ENCODE measurements at regions not wholly inside any gene's neighbourhood (a gene's known extent, or its start where the extent isn't known, plus 50 kb on each side); places are given as distances from the start of the nearest gene placed in this dataset.
A peak's percentile ranks its signal among the peaks of the same experiment; 100 is the strongest.

- peak overlapping the region; percentile 15; the same call in 1 of the 2 replicates for H3K27ac ChIP-seq
- H3K4me2 ChIP-seq: peak overlapping the region; percentile 83
- no peaks in the 10 kb centered on the region for H4K20me1 ChIP-seq
- H3K36me3 ChIP-seq: no peaks in the 10 kb centered on the region
- no peaks in the 10 kb centered on the region for H3K27me3 ChIP-seq
- no peak for TF ChIP-seq Cebpa-rat (IDR thresholded peaks at IDR 0.05)
- peaks cover 31% of the 10 kb centered on the region for H3K4me1 ChIP-seq
- H3K9ac ChIP-seq: 0 out of 2 replicates have a peak overlapping the region, but pooled peaks have one; percentile 28
- H3K9me3 ChIP-seq: no peaks in the 10 kb centered on the region
- no peak overlapping the region for H3K4me3 ChIP-seq
Observed at GRCh38 chr20:48246061-48246790, 460.9 kb upstream of the SULF2 start.

GRCh38 chr20:48242623-48243022 lies 457.3 kb upstream of the SULF2 start:
- no peak for TF ChIP-seq Cebpa-rat (IDR thresholded peaks at IDR 0.05)
- H3K9ac ChIP-seq: no peak overlapping the region
- no peak overlapping the region for H3K27ac ChIP-seq
- no peaks in the 10 kb centered on the region for H3K27me3 ChIP-seq
- H3K4me3 ChIP-seq: no peak overlapping the region
- no peaks in the 10 kb centered on the region for H4K20me1 ChIP-seq
- H3K4me2 ChIP-seq: no peak overlapping the region
- H3K9me3 ChIP-seq: no peaks in the 10 kb centered on the region
- H3K36me3 ChIP-seq: no peaks in the 10 kb centered on the region
- H3K4me1 ChIP-seq: peaks cover 24% of the 10 kb centered on the region

GRCh38 chr20:48241482-48241881 lies 456.2 kb upstream of the SULF2 start:
- H3K4me1 ChIP-seq: peaks cover 12% of the 10 kb centered on the region
- H3K4me2 ChIP-seq: no peak overlapping the region
- no peaks in the 10 kb centered on the region for H3K36me3 ChIP-seq
- no peak overlapping the region for H3K9ac ChIP-seq
- H3K27me3 ChIP-seq: no peaks in the 10 kb centered on the region
- no peaks in the 10 kb centered on the region for H3K9me3 ChIP-seq
- no peak overlapping the region for H3K4me3 ChIP-seq
- no peak overlapping the region for H3K27ac ChIP-seq
- H4K20me1 ChIP-seq: no peaks in the 10 kb centered on the region
- TF ChIP-seq Cebpa-rat (IDR thresholded peaks at IDR 0.05): no peak

GRCh38 chr20:48238781-48239180 lies 453.5 kb upstream of the SULF2 start:
- no peak overlapping the region for H3K4me2 ChIP-seq
- TF ChIP-seq Cebpa-rat (IDR thresholded peaks at IDR 0.05): no peak
- no peak overlapping the region for H3K9ac ChIP-seq
- H3K27ac ChIP-seq: no peak overlapping the region
- no peaks in the 10 kb centered on the region for H3K27me3 ChIP-seq
- H3K4me3 ChIP-seq: no peak overlapping the region
- H4K20me1 ChIP-seq: no peaks in the 10 kb centered on the region
- H3K9me3 ChIP-seq: no peaks in the 10 kb centered on the region; the same call in 1 of the 2 replicates
- H3K36me3 ChIP-seq: no peaks in the 10 kb centered on the region
- H3K4me1 ChIP-seq: no peaks in the 10 kb centered on the region

- Histone ChIP-seq H3K27me3 (no peaks in the 10 kb centered on the region), H4K20me1 (no peaks in the 10 kb centered on the region), H3K4me3 (no peak overlapping the region), H3K27ac (no peak overlapping the region), H3K4me1 (no peaks in the 10 kb centered on the region), H3K4me2 (no peak overlapping the region), H3K36me3 (no peaks in the 10 kb centered on the region), H3K9ac (no peak overlapping the region), H3K9me3 (no peaks in the 10 kb centered on the region; the same call in 1 of the 2 replicates)
- no peak for TF ChIP-seq Cebpa-rat (IDR thresholded peaks at IDR 0.05)
Observed at GRCh38 chr20:48238326-48238725, 453.0 kb upstream of the SULF2 start.

GRCh38 chr20:48236000-48236970 lies 451.0 kb upstream of the SULF2 start:
- Histone ChIP-seq H3K4me1 (no peaks in the 10 kb centered on the region), H3K36me3 (no peaks in the 10 kb centered on the region), H4K20me1 (no peaks in the 10 kb centered on the region), H3K27ac (no peak overlapping the region), H3K4me2 (no peak overlapping the region), H3K27me3 (no peaks in the 10 kb centered on the region), H3K4me3 (no peak overlapping the region), H3K9me3 (peaks cover 15% of the 10 kb centered on the region), H3K9ac (no peak overlapping the region)
- TF ChIP-seq Cebpa-rat (IDR thresholded peaks at IDR 0.05): no peak

GRCh38 chr20:48234951-48235350 lies 449.7 kb upstream of the SULF2 start:
- TF ChIP-seq Cebpa-rat (IDR thresholded peaks at IDR 0.05): no peak
- no peak overlapping the region for H3K4me3 ChIP-seq
- H3K4me2 ChIP-seq: no peak overlapping the region
- H3K4me1 ChIP-seq: no peaks in the 10 kb centered on the region
- no peaks in the 10 kb centered on the region for H3K27me3 ChIP-seq
- no peak overlapping the region for H3K27ac ChIP-seq
- no peak overlapping the region for H3K9ac ChIP-seq
- no peaks in the 10 kb centered on the region for H3K36me3 ChIP-seq
- H4K20me1 ChIP-seq: no peaks in the 10 kb centered on the region
- peaks cover 28% of the 10 kb centered on the region for H3K9me3 ChIP-seq

GRCh38 chr20:48231253-48231930 lies 446.1 kb upstream of the SULF2 start:
- Histone ChIP-seq H3K9me3 (peaks cover 33% of the 10 kb centered on the region), H3K4me3 (no peak overlapping the region), H3K4me2 (no peak overlapping the region), H3K27ac (no peak overlapping the region), H3K36me3 (no peaks in the 10 kb centered on the region), H3K4me1 (no peaks in the 10 kb centered on the region), H3K9ac (no peak overlapping the region), H3K27me3 (no peaks in the 10 kb centered on the region), H4K20me1 (no peaks in the 10 kb centered on the region)
- TF ChIP-seq Cebpa-rat (IDR thresholded peaks at IDR 0.05): no peak

GRCh38 chr20:48230216-48230615 lies 444.9 kb upstream of the SULF2 start:
- Histone ChIP-seq H3K9ac (no peak overlapping the region), H3K27ac (no peak overlapping the region), H3K4me3 (no peak overlapping the region), H3K36me3 (no peaks in the 10 kb centered on the region), H3K4me2 (no peak overlapping the region), H4K20me1 (no peaks in the 10 kb centered on the region), H3K4me1 (no peaks in the 10 kb centered on the region), H3K27me3 (no peaks in the 10 kb centered on the region), H3K9me3 (peaks cover 33% of the 10 kb centered on the region)
- no peak for TF ChIP-seq Cebpa-rat (IDR thresholded peaks at IDR 0.05)

Measured in BLaER1 (cell line).